ENCODE measurements at regions not wholly inside any gene's neighbourhood (a gene's known extent, or its start where the extent isn't known, plus 50 kb on each side); places are given as distances from the start of the nearest gene placed in this dataset.

DNA sequence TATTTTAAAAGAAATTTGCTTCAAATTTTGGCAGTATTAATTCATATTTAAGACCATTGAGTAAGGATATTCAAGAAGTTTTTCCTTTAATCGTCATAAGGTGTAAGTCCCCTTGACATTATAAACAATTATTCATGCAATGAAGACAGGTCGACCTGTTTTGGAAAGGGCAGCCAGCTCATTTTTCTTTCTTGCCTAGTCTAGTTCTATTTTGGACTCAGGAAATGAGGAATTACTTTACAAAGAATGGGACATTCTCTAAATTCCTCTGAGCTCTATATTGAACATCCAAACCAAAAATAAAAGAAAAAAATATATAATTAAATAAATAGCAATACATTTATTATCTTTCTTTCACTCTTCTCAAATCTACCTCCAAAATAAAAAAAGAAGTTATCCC, 595.6 kb upstream of the KIF2B start:
- TF ChIP-seq POLR2AphosphoS5 (IDR thresholded peaks at IDR 0.05; ENCODE audit: insufficient read depth in 1 of 2, low read depth in 1 of 2) (no peak), POLR2A (IDR thresholded peaks at IDR 0.05) (no peak)
- TF ChIP-seq, protein P1, sequence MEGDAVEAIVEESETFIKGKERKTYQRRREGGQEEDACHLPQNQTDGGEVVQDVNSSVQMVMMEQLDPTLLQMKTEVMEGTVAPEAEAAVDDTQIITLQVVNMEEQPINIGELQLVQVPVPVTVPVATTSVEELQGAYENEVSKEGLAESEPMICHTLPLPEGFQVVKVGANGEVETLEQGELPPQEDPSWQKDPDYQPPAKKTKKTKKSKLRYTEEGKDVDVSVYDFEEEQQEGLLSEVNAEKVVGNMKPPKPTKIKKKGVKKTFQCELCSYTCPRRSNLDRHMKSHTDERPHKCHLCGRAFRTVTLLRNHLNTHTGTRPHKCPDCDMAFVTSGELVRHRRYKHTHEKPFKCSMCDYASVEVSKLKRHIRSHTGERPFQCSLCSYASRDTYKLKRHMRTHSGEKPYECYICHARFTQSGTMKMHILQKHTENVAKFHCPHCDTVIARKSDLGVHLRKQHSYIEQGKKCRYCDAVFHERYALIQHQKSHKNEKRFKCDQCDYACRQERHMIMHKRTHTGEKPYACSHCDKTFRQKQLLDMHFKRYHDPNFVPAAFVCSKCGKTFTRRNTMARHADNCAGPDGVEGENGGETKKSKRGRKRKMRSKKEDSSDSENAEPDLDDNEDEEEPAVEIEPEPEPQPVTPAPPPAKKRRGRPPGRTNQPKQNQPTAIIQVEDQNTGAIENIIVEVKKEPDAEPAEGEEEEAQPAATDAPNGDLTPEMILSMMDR (IDR thresholded peaks at IDR 0.05), result no peak

Measured in vagina (tissue), 2 donors.